ENCODE measurements at regions not wholly inside any gene's neighbourhood (a gene's known extent, or its start where the extent isn't known, plus 50 kb on each side); places are given as distances from the start of the nearest gene placed in this dataset.

GRCh38 chr2:147171941-147172340 lies 672.9 kb upstream of the ACVR2A start:
- TF ChIP-seq CTCF (conservative IDR thresholded peaks at IDR 0.05 in 1 of 2, IDR thresholded peaks at IDR 0.05 in 1 of 2; ENCODE audit: low read depth in 1 of 2, low read length in 2 of 2), result no peak
- no peak for TF ChIP-seq EZH2 (IDR thresholded peaks at IDR 0.05; ENCODE audit: low read length, missing control alignments)

Measured in fibroblast of lung (primary cell).